Nephron (organoid): ENCODE measurements at regions not wholly inside any gene's neighbourhood (a gene's known extent, or its start where the extent isn't known, plus 50 kb on each side); places are given as distances from the start of the nearest gene placed in this dataset.

Source experiments
- H3K27ac Mint-ChIP-seq, 3 experiments: 2 replicates each; pipeline ENCODE4 v1.8.0; 2020; ENCODE audit warnings: mixed read lengths in 3 of 3, mild to moderate bottlenecking in 2 of 3, moderate library complexity in 1 of 3
- H3K27me3 Mint-ChIP-seq: 2 replicates; pipeline ENCODE4 v1.8.0; 2021; ENCODE audit warnings: low read depth, mild to moderate bottlenecking, moderate library complexity, mixed read lengths
- H3K36me3 Mint-ChIP-seq: 2 replicates; pipeline ENCODE4 v1.8.0; 2020; ENCODE audit warnings: low read depth, mixed read lengths
- H3K4me1 Mint-ChIP-seq: 2 replicates; pipeline ENCODE4 v1.8.0; 2020; ENCODE audit warnings: mixed read lengths
- H3K4me3 Mint-ChIP-seq, 3 experiments: 2 replicates each; pipeline ENCODE4 v1.8.0; 2020; ENCODE audit warnings: mild to moderate bottlenecking in 3 of 3, mixed read lengths in 3 of 3, moderate library complexity in 2 of 3
- H3K9me3 Mint-ChIP-seq: 2 replicates; pipeline ENCODE4 v1.8.0; 2020; ENCODE audit warnings: mixed read lengths
- TF ChIP-seq, protein P1 (sequence below), 3 experiments: fragments of 200-600 bp; sonication (generic); IDR thresholded peaks; one replicate each; pipeline ENCODE4 v1.5.0; 2021; ENCODE audit warnings: antibody characterized with exemption in 3 of 3; ENCODE audit not compliant: unreplicated experiment in 3 of 3

DNA sequence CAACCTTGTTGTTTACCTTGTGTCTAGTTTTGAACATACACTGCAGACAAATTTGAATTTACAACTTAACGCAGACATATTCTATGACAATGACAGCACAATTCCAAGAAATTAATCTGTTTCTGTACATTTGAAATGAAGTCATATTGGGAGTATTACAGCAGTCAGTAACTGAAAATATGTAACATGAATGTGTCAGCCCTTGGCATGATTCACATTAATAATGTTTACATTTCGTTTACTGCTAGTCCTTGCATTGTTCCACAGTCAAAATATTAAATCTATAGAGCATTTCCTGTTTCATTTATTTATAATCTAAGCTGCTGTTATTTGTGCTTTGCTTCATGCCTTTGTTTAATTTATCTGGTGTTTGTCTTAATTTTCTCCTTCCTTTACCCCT, 80.4 kb downstream of the NOC3L start:
- Mint-ChIP-seq H3K27ac (no peak overlapping the region), H3K36me3 (peaks cover 11% of the 10 kb centered on the region), H3K9me3 (no peaks in the 10 kb centered on the region), H3K4me1 (no peaks in the 10 kb centered on the region), H3K27me3 (no peaks in the 10 kb centered on the region), H3K4me3 (no peak overlapping the region)
- TF ChIP-seq, protein P1, sequence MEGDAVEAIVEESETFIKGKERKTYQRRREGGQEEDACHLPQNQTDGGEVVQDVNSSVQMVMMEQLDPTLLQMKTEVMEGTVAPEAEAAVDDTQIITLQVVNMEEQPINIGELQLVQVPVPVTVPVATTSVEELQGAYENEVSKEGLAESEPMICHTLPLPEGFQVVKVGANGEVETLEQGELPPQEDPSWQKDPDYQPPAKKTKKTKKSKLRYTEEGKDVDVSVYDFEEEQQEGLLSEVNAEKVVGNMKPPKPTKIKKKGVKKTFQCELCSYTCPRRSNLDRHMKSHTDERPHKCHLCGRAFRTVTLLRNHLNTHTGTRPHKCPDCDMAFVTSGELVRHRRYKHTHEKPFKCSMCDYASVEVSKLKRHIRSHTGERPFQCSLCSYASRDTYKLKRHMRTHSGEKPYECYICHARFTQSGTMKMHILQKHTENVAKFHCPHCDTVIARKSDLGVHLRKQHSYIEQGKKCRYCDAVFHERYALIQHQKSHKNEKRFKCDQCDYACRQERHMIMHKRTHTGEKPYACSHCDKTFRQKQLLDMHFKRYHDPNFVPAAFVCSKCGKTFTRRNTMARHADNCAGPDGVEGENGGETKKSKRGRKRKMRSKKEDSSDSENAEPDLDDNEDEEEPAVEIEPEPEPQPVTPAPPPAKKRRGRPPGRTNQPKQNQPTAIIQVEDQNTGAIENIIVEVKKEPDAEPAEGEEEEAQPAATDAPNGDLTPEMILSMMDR (IDR thresholded peaks at IDR 0.05; ENCODE audit: unreplicated experiment in 3 of 3) = no peak
